ENCODE measurements at regions not wholly inside any gene's neighbourhood (a gene's known extent, or its start where the extent isn't known, plus 50 kb on each side); places are given as distances from the start of the nearest gene placed in this dataset.
"Not testable (repeated sequence)": the region's sequence is repeated elsewhere in the genome, so short reads cannot be mapped to it uniquely, and the experiment has no call there.

GRCh38 chr10:57661206-57661605 is 606.5 kb downstream of the IPMK start:
- intact Hi-C loops (cut with DNase I), result no loop called here
- no peak for DNase-seq (ENCODE audit: low spot score)

GRCh38 chr10:57657164-57657765 is 610.4 kb downstream of the IPMK start:
- no peak for DNase-seq (ENCODE audit: low spot score)
- intact Hi-C loops (cut with DNase I), result loop anchor here (10.0 kb wide), 1 partner anchor 322 kb away; no protein-coding TSS in a partner anchor

- no peak for DNase-seq (ENCODE audit: low spot score)
- intact Hi-C loops (cut with DNase I), result loop anchor here (10.0 kb wide), 1 partner anchor 320 kb away; no protein-coding TSS in a partner anchor
Measured at GRCh38 chr10:57654856-57655255, 612.8 kb downstream of the IPMK start.

GRCh38 chr10:57645108-57645507 is 622.6 kb downstream of the IPMK start:
- DNase-seq (ENCODE audit: low spot score); intact Hi-C loops (cut with DNase I): not testable (repeated sequence)

GRCh38 chr10:57638411-57638810 is 629.3 kb downstream of the IPMK start:
- intact Hi-C loops (cut with DNase I), result no loop called here
- DNase-seq (ENCODE audit: low spot score), result no peak

GRCh38 chr10:57628592-57629284 is 639.0 kb downstream of the IPMK start:
- DNase-seq (ENCODE audit: low spot score), result no peak
- intact Hi-C loops (cut with DNase I), result no loop called here

GRCh38 chr10:57627642-57628178 is 640.0 kb downstream of the IPMK start:
- DNase-seq (ENCODE audit: low spot score), result no peak
- intact Hi-C loops (cut with DNase I), result no loop called here

- intact Hi-C loops (cut with DNase I), result no loop called here
Measured at GRCh38 chr10:57624856-57625592, 642.7 kb downstream of the IPMK start.

GRCh38 chr10:57624066-57624465 is 643.6 kb downstream of the IPMK start:
- no peak for DNase-seq (ENCODE audit: low spot score)
- intact Hi-C loops (cut with DNase I), result no loop called here

More at GRCh38 chr10:57624856-57625592, 642.7 kb downstream of the IPMK start:
- no peak for DNase-seq (ENCODE audit: low spot score)

- intact Hi-C loops (cut with DNase I), result no loop called here
Measured at GRCh38 chr10:57621466-57621865, 646.2 kb downstream of the IPMK start.

GRCh38 chr10:57605948-57606485 is 661.7 kb downstream of the IPMK start:
- intact Hi-C loops (cut with DNase I), result no loop called here
- no peak for DNase-seq (ENCODE audit: low spot score)

More at GRCh38 chr10:57621466-57621865, 646.2 kb downstream of the IPMK start:
- DNase-seq (ENCODE audit: low spot score), result no peak

GRCh38 chr10:57599440-57599839 is 668.3 kb downstream of the IPMK start:
- no peak for DNase-seq (ENCODE audit: low spot score)
- intact Hi-C loops (cut with DNase I), result no loop called here

GRCh38 chr10:57593983-57594573 is 673.6 kb downstream of the IPMK start:
- intact Hi-C loops (cut with DNase I), result no loop called here
- DNase-seq (ENCODE audit: low spot score), result no peak

GRCh38 chr10:57579926-57580325 is 687.8 kb downstream of the IPMK start:
- DNase-seq (ENCODE audit: low spot score), result no peak
- intact Hi-C loops (cut with DNase I), result loop anchor here (2.0 to 10.0 kb wide), 2 partner anchors 265 to 485 kb away; no protein-coding TSS in a partner anchor

GRCh38 chr10:57562211-57562610 is 705.5 kb downstream of the IPMK start:
- intact Hi-C loops (cut with DNase I), result no loop called here
- no peak for DNase-seq (ENCODE audit: low spot score)

- DNase-seq (ENCODE audit: low spot score); intact Hi-C loops (cut with DNase I): not testable (repeated sequence)
Measured at GRCh38 chr10:57551774-57552173, 715.9 kb downstream of the IPMK start.

- intact Hi-C loops (cut with DNase I), result no loop called here
- DNase-seq (ENCODE audit: low spot score), result no peak
Measured at GRCh38 chr10:57535306-57535705, 732.4 kb downstream of the IPMK start.

- DNase-seq (ENCODE audit: low spot score), result no peak
- intact Hi-C loops (cut with DNase I), result no loop called here
Measured at GRCh38 chr10:57513637-57514036, 754.1 kb downstream of the IPMK start.

- DNase-seq (ENCODE audit: low spot score), result no peak
- intact Hi-C loops (cut with DNase I), result no loop called here
Measured at GRCh38 chr10:57507788-57508187, 759.9 kb downstream of the IPMK start.

Measured in cardiac septum (tissue), 1 donor.